HG03103 (cell line): ENCODE measurements at regions not wholly inside any gene's neighbourhood (a gene's known extent, or its start where the extent isn't known, plus 50 kb on each side); places are given as distances from the start of the nearest gene placed in this dataset.

ENCODE experiments used
- ATAC-seq: cut with Tn5 transposase; IDR thresholded peaks from one replicate; pipeline ENCODE4 v1.9.1; 2021; ENCODE audit warnings: low read depth; ENCODE audit not compliant: unreplicated experiment

GRCh38 chr4:124478470-124478869, 234.1 kb downstream of the ANKRD50 start:
- no peak for ATAC-seq

GRCh38 chr4:124480061-124480460, 232.5 kb downstream of the ANKRD50 start:
- no peak for ATAC-seq

GRCh38 chr4:124481123-124481522, 231.4 kb downstream of the ANKRD50 start:
- no peak for ATAC-seq

- no peak for ATAC-seq
Measured at GRCh38 chr4:124483048-124483906, 229.3 kb downstream of the ANKRD50 start.

GRCh38 chr4:124484008-124484407, 228.5 kb downstream of the ANKRD50 start:
- ATAC-seq = no peak

GRCh38 chr4:124484940-124485339, 227.6 kb downstream of the ANKRD50 start:
- ATAC-seq = no peak

GRCh38 chr4:124486423-124486822, 226.1 kb downstream of the ANKRD50 start:
- no peak for ATAC-seq

- ATAC-seq = no peak
Measured at GRCh38 chr4:124487651-124488050, 224.9 kb downstream of the ANKRD50 start.

- no peak for ATAC-seq
Measured at GRCh38 chr4:124491361-124492145, 221.0 kb downstream of the ANKRD50 start.

GRCh38 chr4:124499261-124499660, 213.3 kb downstream of the ANKRD50 start:
- no peak for ATAC-seq

- no peak for ATAC-seq
Measured at GRCh38 chr4:124501576-124501975, 211.0 kb downstream of the ANKRD50 start.

GRCh38 chr4:124504431-124504830, 208.1 kb downstream of the ANKRD50 start:
- no peak for ATAC-seq

- ATAC-seq = no peak
Measured at GRCh38 chr4:124505211-124505610, 207.3 kb downstream of the ANKRD50 start.

- ATAC-seq = no peak
Measured at GRCh38 chr4:124509151-124509550, 203.4 kb downstream of the ANKRD50 start.

GRCh38 chr4:124514588-124514987, 197.9 kb downstream of the ANKRD50 start:
- ATAC-seq = no peak

- no peak for ATAC-seq
Measured at GRCh38 chr4:124515591-124515990, 196.9 kb downstream of the ANKRD50 start.

GRCh38 chr4:124519196-124519595, 193.3 kb downstream of the ANKRD50 start:
- no peak for ATAC-seq

- no peak for ATAC-seq
Measured at GRCh38 chr4:124523816-124524215, 188.7 kb downstream of the ANKRD50 start.

- no peak for ATAC-seq
Measured at GRCh38 chr4:124525524-124525923, 187.0 kb downstream of the ANKRD50 start.

GRCh38 chr4:124526331-124526730, 186.2 kb downstream of the ANKRD50 start:
- no peak for ATAC-seq

- no peak for ATAC-seq
Measured at GRCh38 chr4:124526769-124527168, 185.8 kb downstream of the ANKRD50 start.

GRCh38 chr4:124527364-124527763, 185.2 kb downstream of the ANKRD50 start:
- no peak for ATAC-seq
